Suprapubic skin (tissue), 3 donors: ENCODE measurements at regions not wholly inside any gene's neighbourhood (a gene's known extent, or its start where the extent isn't known, plus 50 kb on each side); places are given as distances from the start of the nearest gene placed in this dataset.

Experiments
- POLR2A ChIP-seq, 2 donors: fragments of 450-650 bp; IDR thresholded peaks; one replicate each; pipeline ENCODE4 v1.6.1; 2017; ENCODE audit warnings: antibody characterized with exemption in 2 of 2, mild to moderate bottlenecking in 2 of 2, moderate library complexity in 2 of 2
- TF ChIP-seq, protein P1 (sequence below), 2 donors: fragments of 200-600 bp in 1 of 2; fragments of 450-650 bp in 1 of 2; sonication (generic) in 1 of 2; IDR thresholded peaks; one replicate each; pipeline ENCODE4 v1.5.1; 2016 to 2019; ENCODE audit warnings: antibody characterized with exemption in 2 of 2, mild to moderate bottlenecking in 1 of 2, moderate library complexity in 1 of 2

DNA sequence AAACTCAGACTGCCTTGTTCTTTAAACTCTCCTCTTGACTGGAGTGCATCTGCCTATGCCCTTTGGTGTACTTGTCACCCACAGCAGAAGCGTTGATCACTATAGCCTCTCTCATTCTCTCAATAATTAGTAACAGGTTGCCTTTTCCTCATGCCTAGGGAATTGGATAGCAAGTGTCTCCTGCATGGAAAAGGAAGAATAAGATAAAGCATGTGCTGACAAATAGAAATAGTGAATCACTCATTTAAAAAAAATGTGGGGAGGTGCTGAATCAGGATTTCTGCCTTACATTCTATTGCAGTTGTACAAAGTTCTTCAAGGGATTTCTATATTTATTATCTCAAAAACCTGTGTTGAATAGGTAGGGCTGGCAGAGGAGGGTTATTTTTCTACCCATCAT lies 323.0 kb downstream of the TXNL1 start:
- TF ChIP-seq, protein P1, sequence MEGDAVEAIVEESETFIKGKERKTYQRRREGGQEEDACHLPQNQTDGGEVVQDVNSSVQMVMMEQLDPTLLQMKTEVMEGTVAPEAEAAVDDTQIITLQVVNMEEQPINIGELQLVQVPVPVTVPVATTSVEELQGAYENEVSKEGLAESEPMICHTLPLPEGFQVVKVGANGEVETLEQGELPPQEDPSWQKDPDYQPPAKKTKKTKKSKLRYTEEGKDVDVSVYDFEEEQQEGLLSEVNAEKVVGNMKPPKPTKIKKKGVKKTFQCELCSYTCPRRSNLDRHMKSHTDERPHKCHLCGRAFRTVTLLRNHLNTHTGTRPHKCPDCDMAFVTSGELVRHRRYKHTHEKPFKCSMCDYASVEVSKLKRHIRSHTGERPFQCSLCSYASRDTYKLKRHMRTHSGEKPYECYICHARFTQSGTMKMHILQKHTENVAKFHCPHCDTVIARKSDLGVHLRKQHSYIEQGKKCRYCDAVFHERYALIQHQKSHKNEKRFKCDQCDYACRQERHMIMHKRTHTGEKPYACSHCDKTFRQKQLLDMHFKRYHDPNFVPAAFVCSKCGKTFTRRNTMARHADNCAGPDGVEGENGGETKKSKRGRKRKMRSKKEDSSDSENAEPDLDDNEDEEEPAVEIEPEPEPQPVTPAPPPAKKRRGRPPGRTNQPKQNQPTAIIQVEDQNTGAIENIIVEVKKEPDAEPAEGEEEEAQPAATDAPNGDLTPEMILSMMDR (IDR thresholded peaks at IDR 0.05): no peak
- TF ChIP-seq POLR2A (IDR thresholded peaks at IDR 0.05): no peak
